Esophagus muscularis mucosa (tissue), 3 donors: ENCODE measurements at regions not wholly inside any gene's neighbourhood (a gene's known extent, or its start where the extent isn't known, plus 50 kb on each side); places are given as distances from the start of the nearest gene placed in this dataset.

Experiments
- CTCF ChIP-seq, 3 experiments: fragments of 200-600 bp in 2 of 3; fragments of 450-650 bp in 1 of 3; sonication (generic) in 2 of 3; IDR thresholded peaks; one replicate each; pipeline ENCODE4 v1.5.1; 2017 to 2019; ENCODE audit warnings: antibody characterized with exemption in 3 of 3, mild to moderate bottlenecking in 2 of 3, moderate library complexity in 1 of 3
- POLR2A ChIP-seq: fragments of 450-650 bp; IDR thresholded peaks from one replicate; pipeline ENCODE4 v1.6.1; 2017; ENCODE audit warnings: antibody characterized with exemption, moderate library complexity, mild to moderate bottlenecking, low read depth

DNA sequence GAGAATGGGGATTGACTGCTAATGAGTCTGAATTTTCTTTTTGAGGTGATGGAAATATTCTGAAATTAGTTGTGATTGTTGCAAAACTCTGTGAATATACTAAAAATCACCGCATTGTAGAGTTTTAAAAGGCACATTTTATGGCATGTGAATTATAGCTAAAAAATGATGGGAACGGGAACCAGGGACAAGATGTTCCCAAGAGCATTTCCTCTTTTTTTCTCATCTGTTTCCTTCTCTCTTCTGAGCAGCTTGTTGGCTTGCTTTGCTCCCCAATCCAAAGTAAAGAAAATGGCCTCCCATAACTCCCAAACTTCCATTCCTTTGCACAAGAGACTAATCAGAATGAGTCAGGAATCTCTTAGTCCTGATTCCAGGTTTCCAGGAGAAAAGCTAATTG is 459.2 kb downstream of the TSHZ3 start:
- TF ChIP-seq POLR2A (no peak), CTCF (IDR thresholded peaks at IDR 0.05) (no peak)
